NCI-H82 treated with DMSO at 0.1 percent for 48 hours (cell line): ENCODE measurements at regions not wholly inside any gene's neighbourhood (a gene's known extent, or its start where the extent isn't known, plus 50 kb on each side); places are given as distances from the start of the nearest gene placed in this dataset.
"Not testable (repeated sequence)": the region's sequence is repeated elsewhere in the genome, so short reads cannot be mapped to it uniquely, and the experiment has no call there.

ENCODE experiments used
- DNase-seq: peaks from one replicate; lab custom pipeline; 2025; ENCODE audit not compliant: unreplicated experiment; lab: John Stamatoyannopoulos, UW

DNA sequence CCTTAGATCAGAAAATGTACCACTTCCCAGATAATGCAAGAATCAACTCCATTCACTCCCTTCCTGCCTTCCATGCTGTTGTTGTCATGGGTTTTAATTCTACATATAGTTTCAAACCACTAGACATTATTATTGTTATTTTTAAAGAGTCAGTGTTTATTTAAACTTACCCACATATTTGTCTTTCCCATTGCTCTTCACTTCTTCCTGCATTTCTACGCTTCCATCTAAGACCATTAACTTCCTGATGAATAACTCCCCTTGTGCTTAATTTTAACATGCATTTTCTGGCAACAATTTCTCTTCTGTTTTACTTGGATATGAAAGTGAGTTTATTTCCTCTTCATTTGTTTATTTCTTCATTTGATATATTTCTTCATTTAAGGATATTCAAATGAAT lies 127.1 kb upstream of the FHIT start:
- DNase-seq: no peak

DNA sequence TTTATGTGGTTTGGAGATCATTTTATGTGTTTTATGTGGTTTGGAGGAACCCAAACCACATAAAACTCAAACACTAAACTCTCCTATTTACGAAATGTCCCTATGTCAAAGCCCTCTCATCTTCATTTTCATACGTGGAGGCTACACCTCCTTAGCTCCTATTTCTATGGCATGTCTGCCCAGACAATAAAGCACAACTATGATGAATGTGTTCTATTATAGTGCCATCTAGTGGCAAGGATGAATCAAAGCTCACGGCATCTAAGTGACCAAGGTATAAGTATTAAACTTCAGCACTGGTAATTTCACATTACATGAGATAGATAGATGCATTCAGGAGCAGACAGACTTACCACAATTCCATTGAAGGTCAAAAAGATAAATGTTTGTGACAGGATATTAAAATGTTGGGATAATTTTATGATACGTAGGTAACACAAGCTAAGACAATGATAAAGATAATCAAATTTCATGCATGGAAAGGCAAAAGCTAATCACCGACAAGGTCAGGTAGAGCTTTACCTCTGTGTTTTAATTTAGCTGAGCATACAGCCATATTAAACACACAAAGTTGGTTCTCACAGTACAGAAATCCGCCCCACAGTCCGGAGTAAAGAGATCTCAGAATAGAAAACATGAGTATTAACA lies 130.6 kb upstream of the FHIT start:
- DNase-seq: peak; percentile 18

DNA sequence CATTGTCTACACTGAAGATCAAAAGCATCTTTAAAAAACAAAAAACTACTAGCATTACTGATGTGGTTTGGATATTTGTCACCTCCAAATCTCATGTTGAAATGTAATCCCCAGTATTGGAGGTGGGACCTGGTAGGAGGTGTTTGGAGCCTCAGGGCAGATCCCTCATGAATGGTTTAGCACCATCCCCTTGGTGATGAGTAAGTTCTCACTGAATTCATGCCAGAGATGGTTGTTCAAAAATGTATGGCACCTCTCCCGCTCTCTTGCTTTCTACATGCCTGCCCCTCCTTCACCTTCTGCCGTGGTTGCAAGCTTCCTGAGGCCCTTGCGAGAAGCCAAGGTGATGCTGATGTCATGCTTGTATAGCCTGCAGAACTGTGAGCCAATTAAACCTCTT lies 136.6 kb upstream of the FHIT start:
- no peak for DNase-seq

DNA sequence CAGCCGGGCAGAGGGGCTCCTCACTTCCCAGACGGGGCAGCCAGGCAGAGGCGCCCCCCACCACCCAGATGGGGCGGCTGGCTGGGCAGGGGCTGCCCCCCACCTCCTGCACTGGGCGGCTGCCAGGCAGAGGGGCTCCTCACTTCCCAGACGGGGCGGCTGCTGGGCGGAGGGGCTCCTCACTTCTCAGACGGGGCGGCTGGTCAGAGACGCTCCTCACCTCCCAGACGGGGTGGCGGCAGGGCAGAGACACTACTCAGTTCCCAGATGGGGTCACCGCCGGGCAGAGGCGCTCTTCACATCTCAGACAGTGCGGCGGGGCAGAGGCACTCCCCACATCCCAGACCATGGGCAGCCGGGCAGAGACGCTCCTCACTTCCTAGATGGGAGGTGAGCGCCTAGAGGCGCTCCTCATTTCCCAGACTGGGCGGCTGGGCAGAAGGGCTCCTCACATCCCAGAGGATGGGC lies 142.3 kb upstream of the FHIT start:
- DNase-seq: not testable (repeated sequence)

- no peak for DNase-seq
Observed at GRCh38 chr3:61401359-61401758, 150.1 kb upstream of the FHIT start.

DNA sequence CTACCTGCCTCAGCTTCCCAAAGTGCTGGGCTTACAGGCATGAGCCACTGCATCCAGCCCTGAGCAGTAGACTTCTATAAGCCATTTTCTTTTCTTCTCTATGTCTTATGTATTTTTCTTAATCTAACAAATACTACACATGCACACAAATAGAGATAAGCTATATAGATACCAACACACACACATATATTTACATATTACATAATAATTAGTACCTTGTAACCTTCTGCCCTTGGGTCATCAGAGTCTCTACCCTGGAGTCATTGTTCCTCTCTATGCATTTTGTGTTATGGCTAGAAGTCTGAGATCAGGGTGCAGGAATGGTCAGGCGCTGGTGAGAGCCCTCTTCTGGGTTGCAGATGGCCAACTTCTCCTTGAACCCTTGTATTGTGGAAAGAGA lies 154.0 kb upstream of the PTPRG start:
- no peak for DNase-seq

GRCh38 chr3:61409638-61410037 lies 151.7 kb upstream of the PTPRG start:
- DNase-seq: no peak

GRCh38 chr3:61410358-61410757 lies 151.0 kb upstream of the PTPRG start:
- DNase-seq: not testable (repeated sequence)

DNA sequence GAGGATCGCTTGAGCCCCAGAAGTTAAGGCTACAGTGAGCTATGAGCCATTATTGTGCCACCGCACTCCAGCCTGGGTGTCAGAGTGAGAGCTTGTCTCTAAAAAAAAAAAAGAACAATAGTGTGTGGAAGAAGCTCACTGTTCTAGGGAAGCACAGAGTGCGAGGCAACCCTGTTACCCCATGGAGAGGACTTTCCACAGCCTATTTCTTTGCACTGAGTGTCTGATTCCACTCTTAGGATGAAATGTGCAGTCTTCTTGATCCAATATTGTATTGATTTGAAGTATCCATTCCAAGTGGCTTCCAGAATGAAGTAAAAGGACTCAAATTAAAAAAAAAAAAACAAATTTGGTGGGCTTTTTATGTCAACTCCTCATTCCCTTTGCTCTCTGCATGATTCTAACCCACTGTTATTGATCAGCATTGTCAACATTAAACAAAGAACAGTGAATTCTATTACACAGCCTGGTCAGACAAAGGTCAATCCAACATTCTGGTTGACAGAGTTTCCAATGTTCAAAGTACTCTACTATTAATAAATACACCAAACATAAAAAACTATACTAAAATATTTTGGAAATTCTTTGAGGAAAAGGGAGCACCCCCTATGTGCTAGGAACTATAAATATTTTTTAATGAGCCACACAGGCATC lies 150.2 kb upstream of the PTPRG start:
- no peak for DNase-seq

DNA sequence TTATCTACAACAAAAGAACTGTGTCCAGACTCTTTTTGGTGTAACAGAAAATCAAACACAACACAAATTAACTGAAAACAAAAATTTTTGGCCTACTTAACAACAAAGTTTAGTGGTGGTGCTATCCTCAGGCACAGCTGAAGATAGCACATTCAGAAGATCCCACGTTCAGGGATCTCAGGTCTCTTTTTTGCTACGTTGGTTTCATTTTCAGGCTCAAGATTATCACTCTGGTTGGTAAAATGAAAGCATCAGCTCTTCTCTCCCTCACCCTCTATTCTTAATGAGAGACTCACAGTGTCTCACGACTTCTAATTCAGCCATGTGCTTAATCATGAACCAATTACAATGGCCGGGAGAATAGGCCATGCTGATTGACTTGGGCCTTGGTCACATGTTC lies 146.9 kb upstream of the PTPRG start:
- no peak for DNase-seq

GRCh38 chr3:61415201-61415600 lies 146.2 kb upstream of the PTPRG start:
- DNase-seq: no peak

DNA sequence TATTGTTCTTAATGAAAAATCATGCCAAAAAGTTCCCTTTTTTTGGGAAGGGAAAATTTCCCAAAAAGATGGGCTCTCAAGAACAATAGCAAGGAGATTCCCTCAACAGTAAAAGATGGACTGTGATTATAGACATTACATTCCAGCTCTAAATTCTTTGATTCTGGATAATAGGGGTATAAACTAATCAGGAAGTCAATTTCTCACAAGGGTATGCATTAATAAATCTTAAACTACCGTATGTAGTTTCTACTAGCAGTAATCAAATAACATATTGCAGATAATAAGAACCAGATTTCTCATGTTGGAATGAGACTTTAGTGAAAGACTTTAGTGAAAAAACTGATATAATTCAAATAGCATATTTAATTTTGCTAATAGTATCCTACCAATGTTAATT lies 144.8 kb upstream of the PTPRG start:
- DNase-seq: no peak

DNA sequence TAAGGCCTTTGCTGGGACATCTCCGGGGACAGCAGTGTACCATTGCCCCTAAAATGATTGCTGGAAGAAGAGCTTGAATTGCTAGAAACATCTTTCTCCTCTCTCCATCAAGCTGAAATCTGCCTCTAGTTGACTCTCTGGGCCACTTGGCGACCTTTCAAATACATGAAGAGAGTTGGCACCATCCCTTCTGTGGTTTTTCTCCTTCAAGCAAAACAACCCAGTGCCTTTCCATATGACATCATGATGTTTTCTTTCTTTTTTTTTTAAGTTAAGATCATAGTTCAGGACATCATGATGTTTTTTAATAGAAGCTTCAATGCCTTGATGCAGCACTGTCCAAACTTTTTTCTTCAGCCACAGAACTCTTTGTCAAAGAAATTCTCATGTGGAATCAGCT lies 144.0 kb upstream of the PTPRG start:
- DNase-seq: no peak

GRCh38 chr3:61420136-61420759 lies 141.1 kb upstream of the PTPRG start:
- no peak for DNase-seq

- no peak for DNase-seq
Observed at GRCh38 chr3:61422945-61423673, 138.3 kb upstream of the PTPRG start.

- no peak for DNase-seq
Observed at GRCh38 chr3:61425356-61425755, 136.0 kb upstream of the PTPRG start.

GRCh38 chr3:61429106-61429505 lies 132.3 kb upstream of the PTPRG start:
- no peak for DNase-seq

- DNase-seq: not testable (repeated sequence)
Observed at GRCh38 chr3:61434901-61435300, 126.5 kb upstream of the PTPRG start.

DNA sequence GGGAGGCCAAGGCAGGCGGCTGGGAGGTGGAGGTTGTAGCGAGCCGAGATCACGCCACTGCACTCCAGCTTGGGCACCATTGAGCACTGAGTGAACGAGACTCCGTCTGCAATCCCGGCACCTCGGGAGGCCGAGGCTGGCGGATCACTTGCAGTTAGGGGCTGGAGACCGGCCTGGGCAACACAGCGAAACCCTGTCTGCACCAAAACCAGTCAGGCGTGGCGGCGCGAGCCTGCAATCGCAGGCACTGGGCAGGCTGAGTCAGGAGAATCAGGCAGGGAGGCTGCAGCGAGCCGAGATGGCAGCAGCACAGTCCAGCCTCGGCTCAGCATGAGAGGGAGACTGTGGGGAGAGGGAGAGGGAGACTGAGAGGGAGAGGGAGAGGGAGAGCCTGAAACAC lies 126.0 kb upstream of the PTPRG start:
- not testable (repeated sequence) for DNase-seq

GRCh38 chr3:61438253-61439121 lies 122.9 kb upstream of the PTPRG start:
- DNase-seq: no peak

GRCh38 chr3:61439122-61439458 lies 122.3 kb upstream of the PTPRG start:
- DNase-seq: no peak
